ENCODE measurements at regions not wholly inside any gene's neighbourhood (a gene's known extent, or its start where the extent isn't known, plus 50 kb on each side); places are given as distances from the start of the nearest gene placed in this dataset.

GRCh38 chr4:24303926-24304325 is 280.4 kb downstream of the DHX15 start:
- H4K8ac ChIP-seq (ENCODE audit: extremely low read depth, insufficient read depth, low read length), result no peak overlapping the region
- H4K91ac ChIP-seq (replicated peaks; ENCODE audit: insufficient read length, low read length), result no peak overlapping the region
- no peak overlapping the region for H2BK20ac ChIP-seq (ENCODE audit: low read length)
- H2BK120ac ChIP-seq (replicated peaks; ENCODE audit: low read depth, low read length), result no peak overlapping the region
- H3K79me2 ChIP-seq (ENCODE audit: control insufficient read depth in 1 of 2, insufficient read depth in 2 of 2, low read length in 2 of 2), result no peaks in the 10 kb centered on the region
- H2BK12ac ChIP-seq (ENCODE audit: low read depth, low read length), result no peak overlapping the region
- H3K79me1 ChIP-seq (ENCODE audit: low read depth, low read length), result no peaks in the 10 kb centered on the region
- no peaks in the 10 kb centered on the region for H4K20me1 ChIP-seq (replicated peaks in 1 of 2; ENCODE audit: control insufficient read depth in 1 of 2, insufficient read depth in 2 of 2, low read length in 2 of 2)
- no peak overlapping the region for H2AK5ac ChIP-seq (ENCODE audit: low read depth, low read length)
- H4K5ac ChIP-seq (ENCODE audit: insufficient read length, low read depth, low read length), result no peak overlapping the region
- FAIRE-seq (no peak), DNase-seq (ENCODE audit: low read depth in 1 of 2, low spot score in 2 of 2) (no peak)
- H3K23ac ChIP-seq (ENCODE audit: insufficient read length), result no peak overlapping the region
- no peak overlapping the region for H3K56ac ChIP-seq (replicated peaks; ENCODE audit: insufficient read length, low read depth, low read length)
- no peak overlapping the region for H3K18ac ChIP-seq (ENCODE audit: extremely low read depth, low read length)
- no peak overlapping the region for H3K9ac ChIP-seq (replicated peaks in 1 of 4; ENCODE audit: extremely low read depth in 1 of 4, low read depth in 3 of 4, low read length in 3 of 4)
- no peaks in the 10 kb centered on the region for H3K27me3 ChIP-seq (replicated peaks in 1 of 4; ENCODE audit: control insufficient read depth in 3 of 4, extremely low read depth in 1 of 4, insufficient read depth in 3 of 4, low read length in 3 of 4)
- POLR2A ChIA-PET (ENCODE audit: partially characterized antibody), result interaction anchor here (0.7 kb wide), 1 partner anchor 61 kb away, joined by 3 read pairs; no protein-coding TSS in a partner anchor
- WGBS, 2 experiments (ENCODE audit: extremely low coverage in 1 of 2, insufficient coverage in 1 of 2, insufficient read length in 1 of 2, insufficient replicate concordance in 2 of 2, low coverage in 1 of 2, low lambda C conversion rate in 2 of 2, missing lambda C conversion rate in 1 of 2), result 82% methylated on average over 2 of the region's 2 CpGs; no CpG with 5 or more reads in 1 of the 2 experiments
- H3K14ac ChIP-seq (ENCODE audit: insufficient read length), result no peak overlapping the region
- no peak overlapping the region for H3K27ac ChIP-seq (ENCODE audit: low read depth, low read length)
- H2BK5ac ChIP-seq (ENCODE audit: low read depth, low read length), result no peak overlapping the region
- H3K4ac ChIP-seq (replicated peaks; ENCODE audit: insufficient read length, low read depth, low read length), result no peak overlapping the region
- no peaks in the 10 kb centered on the region; a peak in 1 of 4 replicates for H3K9me3 ChIP-seq (ENCODE audit: insufficient read depth in 2 of 2, low read depth in 1 of 2, low read length in 1 of 2)
- H2BK15ac ChIP-seq (ENCODE audit: low read length), result no peak overlapping the region
- no peaks in the 10 kb centered on the region for H3K4me1 ChIP-seq (replicated peaks in 1 of 4; ENCODE audit: control insufficient read depth in 3 of 4, insufficient read depth in 4 of 4, low read length in 3 of 4)
- no peaks in the 10 kb centered on the region for H3K23me2 ChIP-seq (ENCODE audit: low read depth, low read length)
- no peaks in the 10 kb centered on the region for H3K36me3 ChIP-seq (ENCODE audit: control insufficient read depth in 2 of 4, insufficient read depth in 4 of 4, low read length in 3 of 4)
- H3K4me2 ChIP-seq (ENCODE audit: insufficient read depth in 1 of 2, low read depth in 2 of 2, low read length in 2 of 2), result no peak overlapping the region
- no peak overlapping the region for H3K4me3 ChIP-seq (ENCODE audit: extremely low read depth in 1 of 4, insufficient read depth in 2 of 4, low read depth in 3 of 4, low read length in 4 of 4)
- CTCF ChIA-PET (ENCODE audit: partially characterized antibody), result no interaction called here
- H2AFZ ChIP-seq (ENCODE audit: low read length), result no peak overlapping the region
- TF ChIP-seq CHD1 (IDR thresholded peaks at IDR 0.05; ENCODE audit: low read depth, low read length), result no peak
